Gastroesophageal sphincter (tissue), 4 donors: ENCODE measurements at regions not wholly inside any gene's neighbourhood (a gene's known extent, or its start where the extent isn't known, plus 50 kb on each side); places are given as distances from the start of the nearest gene placed in this dataset.

ENCODE experiments used
- ATAC-seq: fragments of 150-250 bp; one replicate; pipeline ENCODE4 v1.9.1; 2016; ENCODE audit warnings: mild to moderate bottlenecking, moderate library complexity
- H3K27ac ChIP-seq, 4 donors: fragments of 200-600 bp; sonication (generic) in 3 of 4; 1 replicate in 3 of 4; 2 replicates in 1 of 4; pipeline ENCODE4 v1.5.1; 2016 to 2019
- H3K27me3 ChIP-seq: fragments of 200-600 bp; sonication (generic); one replicate; pipeline ENCODE4 v1.5.1; 2019
- H3K36me3 ChIP-seq, 2 donors: fragments of 200-600 bp; sonication (generic); one replicate each; pipeline ENCODE4 v1.5.1; 2019; ENCODE audit warnings: control low read depth in 1 of 2
- H3K4me1 ChIP-seq, 3 donors: fragments of 200-600 bp; sonication (generic); 1 replicate in 2 of 3; 2 replicates in 1 of 3; pipeline ENCODE4 v1.5.1; 2016 to 2019; ENCODE audit warnings: control low read depth in 2 of 3
- H3K4me3 ChIP-seq, 2 donors: fragments of 200-600 bp; sonication (generic); one replicate each; pipeline ENCODE4 v1.5.1; 2019; ENCODE audit warnings: mild to moderate bottlenecking in 1 of 2, moderate library complexity in 1 of 2
- H3K9me3 ChIP-seq, 3 donors: fragments of 200-600 bp; sonication (generic); one replicate each; pipeline ENCODE4 v1.5.1; 2017 to 2019; ENCODE audit warnings: control low read depth in 2 of 3
- EP300 ChIP-seq: sonication (generic); formaldehyde crosslinking; IDR thresholded peaks from one replicate; pipeline ENCODE4 v1.6.1; 2017; ENCODE audit warnings: antibody characterized with exemption, mild to moderate bottlenecking
- POLR2A ChIP-seq, 2 donors: fragments of 450-650 bp; IDR thresholded peaks; one replicate each; pipeline ENCODE4 v1.6.1; 2017; ENCODE audit warnings: antibody characterized with exemption in 2 of 2, mild to moderate bottlenecking in 2 of 2, moderate library complexity in 1 of 2
- POLR2AphosphoS5 ChIP-seq: sonication (generic); formaldehyde crosslinking; IDR thresholded peaks from one replicate; pipeline ENCODE4 v1.6.1; 2017; ENCODE audit warnings: antibody characterized with exemption
- WGBS, 2 donors: methylation state at CpG; one replicate each; pipeline ENCODE4 v1.1.5; 2018; ENCODE audit warnings: low coverage in 1 of 2; 5-methylcytosine and 5-hydroxymethylcytosine counted together
- TF ChIP-seq, protein P1 (sequence below), 4 experiments: fragments of 200-600 bp in 2 of 4; fragments of 450-650 bp in 2 of 4; sonication (generic) in 1 of 4; IDR thresholded peaks; one replicate each; pipeline ENCODE4 v1.5.1; 2017 to 2019; ENCODE audit warnings: antibody characterized with exemption in 4 of 4, mild to moderate bottlenecking in 2 of 4, moderate library complexity in 2 of 4

DNA sequence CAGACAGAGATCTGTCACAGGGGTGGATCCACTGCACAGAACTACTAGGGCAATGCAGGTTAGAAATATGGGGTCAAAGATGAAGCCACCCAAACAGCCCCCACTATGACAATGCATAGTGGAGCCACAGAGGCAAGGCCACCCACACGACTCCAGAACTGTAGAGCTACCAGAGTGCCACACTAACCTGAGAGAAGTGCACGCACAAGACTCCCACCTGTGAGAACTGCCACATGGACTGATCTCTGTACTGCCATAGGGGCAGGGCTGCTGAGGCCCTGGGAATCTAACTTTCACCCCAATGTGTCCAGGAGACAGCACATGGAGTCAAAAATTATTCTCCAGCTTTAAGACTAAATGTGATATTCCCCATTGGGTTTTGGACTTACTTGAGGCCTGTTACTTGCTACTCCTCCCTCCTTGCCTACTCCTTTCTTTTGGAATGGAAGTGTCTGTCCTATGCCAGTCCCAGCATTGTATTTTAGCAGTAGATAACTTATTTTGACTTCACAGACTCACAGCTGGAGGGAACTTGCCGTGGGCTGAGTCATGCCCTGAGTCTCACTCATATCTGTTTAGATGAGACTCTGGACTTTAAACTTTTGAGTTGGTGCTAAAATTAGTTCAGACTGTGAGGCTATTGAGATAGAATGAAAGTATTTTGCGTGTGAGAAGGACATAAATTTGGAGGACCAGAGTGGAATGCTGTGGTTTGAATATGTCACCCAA lies 853.3 kb downstream of the MAT2B start:
- no peaks in the 10 kb centered on the region for H3K36me3 ChIP-seq
- H3K4me1 ChIP-seq, result no peaks in the 10 kb centered on the region
- H3K4me3 ChIP-seq, result no peak overlapping the region
- H3K9me3 ChIP-seq, result no peaks in the 10 kb centered on the region
- no peak overlapping the region for H3K27ac ChIP-seq
- TF ChIP-seq POLR2AphosphoS5 (no peak), EP300 (no peak), POLR2A (IDR thresholded peaks at IDR 0.05) (no peak)
- TF ChIP-seq, protein P1, sequence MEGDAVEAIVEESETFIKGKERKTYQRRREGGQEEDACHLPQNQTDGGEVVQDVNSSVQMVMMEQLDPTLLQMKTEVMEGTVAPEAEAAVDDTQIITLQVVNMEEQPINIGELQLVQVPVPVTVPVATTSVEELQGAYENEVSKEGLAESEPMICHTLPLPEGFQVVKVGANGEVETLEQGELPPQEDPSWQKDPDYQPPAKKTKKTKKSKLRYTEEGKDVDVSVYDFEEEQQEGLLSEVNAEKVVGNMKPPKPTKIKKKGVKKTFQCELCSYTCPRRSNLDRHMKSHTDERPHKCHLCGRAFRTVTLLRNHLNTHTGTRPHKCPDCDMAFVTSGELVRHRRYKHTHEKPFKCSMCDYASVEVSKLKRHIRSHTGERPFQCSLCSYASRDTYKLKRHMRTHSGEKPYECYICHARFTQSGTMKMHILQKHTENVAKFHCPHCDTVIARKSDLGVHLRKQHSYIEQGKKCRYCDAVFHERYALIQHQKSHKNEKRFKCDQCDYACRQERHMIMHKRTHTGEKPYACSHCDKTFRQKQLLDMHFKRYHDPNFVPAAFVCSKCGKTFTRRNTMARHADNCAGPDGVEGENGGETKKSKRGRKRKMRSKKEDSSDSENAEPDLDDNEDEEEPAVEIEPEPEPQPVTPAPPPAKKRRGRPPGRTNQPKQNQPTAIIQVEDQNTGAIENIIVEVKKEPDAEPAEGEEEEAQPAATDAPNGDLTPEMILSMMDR (IDR thresholded peaks at IDR 0.05), result no peak
- 44 to 56% methylated on average over 2 to 3 of the region's 4 CpGs for WGBS, 2 donors
- ATAC-seq, result peak; percentile 19
- H3K27me3 ChIP-seq, result no peaks in the 10 kb centered on the region

DNA sequence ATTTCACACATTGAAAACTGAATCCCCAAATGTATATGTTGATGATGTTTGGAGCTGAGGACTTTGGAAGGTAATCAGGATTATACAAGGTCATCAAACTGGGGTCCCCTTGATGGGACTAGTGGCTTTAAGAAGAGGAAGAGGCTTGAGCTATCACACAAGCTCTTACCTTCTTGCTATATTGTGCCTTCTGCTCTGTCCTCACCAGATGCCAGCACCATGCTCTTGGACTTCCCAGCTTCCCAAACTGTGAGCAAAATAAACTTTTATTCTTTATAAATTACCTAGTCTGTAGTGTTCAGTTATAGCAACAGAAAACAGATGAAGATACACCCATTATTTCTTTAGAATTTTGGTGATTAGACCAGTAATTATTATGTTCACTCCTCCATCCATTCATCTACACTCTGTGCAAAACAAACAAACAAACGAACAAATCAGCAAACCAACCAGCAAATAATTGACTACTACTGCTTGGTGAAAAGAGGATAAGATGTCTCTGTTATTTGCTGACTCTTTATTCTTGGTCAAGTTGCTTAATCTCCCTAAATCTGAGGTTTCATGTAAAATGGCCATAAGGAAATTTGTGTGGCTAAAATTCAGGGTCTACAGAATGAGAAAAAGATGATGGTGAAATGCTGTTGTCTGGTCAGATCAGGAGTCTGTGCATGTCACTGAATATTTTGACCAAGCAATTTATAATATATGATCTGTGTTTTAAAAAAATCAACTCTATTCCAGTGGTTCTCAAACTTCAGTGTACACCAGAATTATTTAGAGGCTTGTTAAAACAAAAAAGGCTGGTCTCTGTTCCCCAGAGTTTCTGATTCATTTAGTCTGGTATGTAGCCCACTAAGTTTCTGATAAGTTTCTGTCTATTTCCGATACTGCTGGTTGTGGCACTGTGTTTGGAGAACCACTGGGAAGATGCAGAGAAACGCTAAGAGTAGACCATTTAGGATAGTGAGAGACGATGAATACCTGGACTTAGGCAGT lies 854.1 kb downstream of the MAT2B start:
- H3K4me1 ChIP-seq, result no peaks in the 10 kb centered on the region
- no peaks in the 10 kb centered on the region for H3K36me3 ChIP-seq
- no peak for ATAC-seq
- WGBS, 2 donors, result 64 to 93% methylated on average over 1 to 4 of the region's 4 CpGs
- no peak overlapping the region for H3K27ac ChIP-seq
- H3K4me3 ChIP-seq, result no peak overlapping the region
- TF ChIP-seq, protein P1 (IDR thresholded peaks at IDR 0.05), result no peak
- TF ChIP-seq POLR2AphosphoS5, result no peak
- no peak for TF ChIP-seq POLR2A (IDR thresholded peaks at IDR 0.05)
- no peak for TF ChIP-seq EP300
- no peaks in the 10 kb centered on the region for H3K9me3 ChIP-seq
- no peaks in the 10 kb centered on the region for H3K27me3 ChIP-seq

DNA sequence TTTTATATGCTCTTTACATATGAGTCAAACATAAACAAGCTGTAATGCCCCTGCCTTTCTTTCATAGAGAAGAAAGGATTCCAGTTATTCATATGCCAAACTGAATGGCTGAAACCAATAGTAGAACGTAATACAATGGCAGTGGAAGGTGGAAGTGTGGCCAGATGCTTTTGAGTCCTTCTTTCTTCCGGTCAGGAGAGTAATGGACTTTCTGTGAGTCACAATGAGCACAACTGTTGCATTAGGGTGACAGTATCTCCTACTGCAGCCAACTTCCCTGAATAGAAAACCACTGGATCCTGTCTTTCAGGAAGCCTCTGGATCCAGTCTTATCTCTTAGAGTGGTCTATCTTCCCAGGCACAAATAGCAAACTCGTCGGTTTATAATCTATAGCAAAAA lies 855.2 kb downstream of the MAT2B start:
- 53 to 91% methylated on average over 4 of the region's 4 CpGs for WGBS, 2 donors
- no peak for TF ChIP-seq EP300
- TF ChIP-seq POLR2A (IDR thresholded peaks at IDR 0.05), result no peak
- no peak for TF ChIP-seq POLR2AphosphoS5
- TF ChIP-seq, protein P1 (IDR thresholded peaks at IDR 0.05), result no peak

DNA sequence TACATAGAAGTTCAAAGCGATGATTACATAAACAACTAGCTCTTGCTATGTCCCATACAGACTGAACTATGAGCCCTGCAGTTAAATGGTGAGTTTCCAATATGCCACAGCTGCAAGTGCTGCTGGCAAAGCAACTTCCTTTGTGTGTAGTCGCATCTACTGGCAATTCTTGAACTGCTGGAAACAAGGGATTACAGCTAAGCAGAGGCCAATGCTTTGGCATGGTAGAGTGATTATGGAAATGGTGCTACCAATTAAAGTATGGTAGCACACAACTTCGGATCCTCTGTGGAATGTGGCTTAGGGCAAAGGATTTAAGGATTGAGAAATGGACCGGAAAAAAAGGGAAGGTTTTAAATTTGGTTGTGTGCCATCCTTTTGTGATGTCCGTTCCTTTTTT lies 856.6 kb downstream of the MAT2B start:
- WGBS, 2 donors, result 63 to 71% methylated on average over 5 of the region's 5 CpGs
- Histone ChIP-seq H3K9me3 (no peaks in the 10 kb centered on the region), H3K27ac (no peak overlapping the region), H3K4me1 (no peaks in the 10 kb centered on the region), H3K27me3 (no peaks in the 10 kb centered on the region), H3K4me3 (no peak overlapping the region), H3K36me3 (no peaks in the 10 kb centered on the region)
- TF ChIP-seq, protein P1 (IDR thresholded peaks at IDR 0.05), result no peak
- TF ChIP-seq POLR2AphosphoS5 (no peak), POLR2A (IDR thresholded peaks at IDR 0.05) (no peak), EP300 (no peak)
- ATAC-seq, result no peak

More for the DNA sequence above, 855.2 kb downstream of the MAT2B start:
- H3K4me3 ChIP-seq, result no peak overlapping the region
- H3K4me1 ChIP-seq, result no peaks in the 10 kb centered on the region
- no peaks in the 10 kb centered on the region for H3K27me3 ChIP-seq
- no peaks in the 10 kb centered on the region for H3K36me3 ChIP-seq
- H3K9me3 ChIP-seq, result no peaks in the 10 kb centered on the region
- no peak overlapping the region for H3K27ac ChIP-seq
- ATAC-seq, result no peak
